NCI-H1092 treated with DMSO at 0.1 percent for 48 hours (cell line): ENCODE measurements at regions not wholly inside any gene's neighbourhood (a gene's known extent, or its start where the extent isn't known, plus 50 kb on each side); places are given as distances from the start of the nearest gene placed in this dataset.
"Not testable (repeated sequence)": the region's sequence is repeated elsewhere in the genome, so short reads cannot be mapped to it uniquely, and the experiment has no call there.

Source experiments
- DNase-seq: peaks from one replicate; lab custom pipeline; 2025; lab: John Stamatoyannopoulos, UW

DNA sequence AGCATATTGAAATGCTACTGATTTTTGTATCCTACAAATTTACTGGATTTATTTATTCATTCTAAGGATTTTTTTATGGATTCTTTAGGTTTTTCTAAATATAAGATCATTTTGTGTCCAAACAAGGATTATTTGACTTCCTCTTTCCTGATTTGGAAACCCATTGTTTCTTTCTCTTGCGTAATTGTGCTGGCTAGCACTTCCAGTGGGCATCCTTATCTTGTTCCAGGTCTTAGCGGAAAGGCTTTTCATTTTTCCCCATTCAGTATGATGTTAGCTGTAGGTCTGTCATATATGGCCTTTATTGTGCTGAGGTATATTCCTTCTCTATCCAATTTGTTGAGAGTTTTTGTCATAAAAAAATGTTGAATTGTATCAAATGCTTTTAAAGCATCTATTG is 57.2 kb upstream of the RHOJ start:
- DNase-seq = no peak

DNA sequence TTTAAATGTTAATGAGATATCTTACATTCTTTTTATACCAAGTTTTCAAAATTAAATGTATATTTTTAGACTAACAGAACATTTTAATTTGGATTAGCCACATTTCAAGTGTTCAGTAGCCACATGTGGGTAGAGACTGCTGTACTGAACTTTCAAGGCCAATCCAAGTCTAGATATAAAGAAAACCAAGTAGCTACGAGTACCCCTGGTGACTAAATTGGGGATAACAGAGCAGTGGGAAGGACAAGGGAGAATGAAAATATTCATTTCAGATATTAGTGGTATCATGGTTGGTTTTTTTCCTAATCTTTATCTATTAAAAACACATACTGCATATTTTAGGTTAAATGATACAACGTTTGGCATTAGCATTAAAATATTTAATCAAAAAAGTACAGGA is 69.4 kb upstream of the RHOJ start:
- peak; percentile 53 for DNase-seq

DNA sequence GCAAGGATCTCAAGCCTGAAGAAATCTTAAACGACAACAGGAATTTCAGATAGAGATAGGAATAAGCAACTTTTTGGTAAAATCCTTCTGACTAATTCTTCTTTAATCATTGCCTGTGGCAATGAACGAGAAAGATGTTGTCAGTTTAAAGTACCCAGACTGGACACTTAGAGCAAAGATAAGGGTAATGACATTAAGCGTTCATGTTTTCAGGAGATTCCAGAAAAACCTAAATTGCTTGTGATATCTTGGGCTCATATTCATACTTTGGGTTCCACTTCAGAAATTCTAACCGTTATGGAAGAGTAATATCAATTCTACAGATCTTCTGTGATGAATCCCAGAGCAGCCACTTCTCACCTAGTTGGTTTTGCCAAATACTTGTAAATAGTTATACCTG is 73.7 kb upstream of the RHOJ start:
- DNase-seq = no peak

- not testable (repeated sequence) for DNase-seq
Observed at GRCh38 chr14:63106487-63106886, 61.2 kb upstream of the KCNH5 start.

DNA sequence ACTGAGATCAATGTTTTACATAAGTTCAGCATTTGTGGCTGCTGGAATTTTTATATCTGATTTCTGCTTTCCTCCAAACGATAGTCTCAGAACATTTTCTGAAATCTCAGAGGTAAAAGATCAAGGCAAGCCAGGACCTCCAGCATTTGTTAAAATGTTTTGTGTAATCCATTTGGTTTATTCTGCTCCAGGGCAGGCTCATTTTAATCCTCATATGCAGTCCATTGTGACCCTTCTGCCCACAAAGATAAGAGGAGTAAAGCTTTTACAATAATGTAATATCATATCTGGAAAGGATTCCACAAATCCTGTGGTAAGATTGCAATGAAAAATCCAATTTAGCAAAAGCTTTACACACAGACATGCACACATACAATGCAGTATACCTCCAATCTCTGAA is 55.3 kb upstream of the KCNH5 start:
- DNase-seq = no peak

- no peak for DNase-seq
Observed at GRCh38 chr14:63096186-63096585, 50.9 kb upstream of the KCNH5 start.
